Gastrocnemius medialis (tissue), 4 donors: ENCODE measurements at regions not wholly inside any gene's neighbourhood (a gene's known extent, or its start where the extent isn't known, plus 50 kb on each side); places are given as distances from the start of the nearest gene placed in this dataset.

ENCODE experiments used
- POLR2A ChIP-seq, 2 donors: fragments of 450-650 bp; IDR thresholded peaks; one replicate each; pipeline ENCODE4 v1.6.1; 2017; ENCODE audit warnings: antibody characterized with exemption in 2 of 2, mild to moderate bottlenecking in 2 of 2, moderate library complexity in 2 of 2
- TF ChIP-seq, protein P1 (sequence below), 5 experiments: fragments of 450-650 bp in 3 of 5; fragments of 200-600 bp in 2 of 5; sonication (generic) in 2 of 5; IDR thresholded peaks in 4 of 5; conservative IDR thresholded peaks in 1 of 5; 1 replicate in 4 of 5; 2 replicates in 1 of 5; pipeline ENCODE4 v1.5.1; 2016 to 2019; ENCODE audit warnings: antibody characterized with exemption in 5 of 5, mild to moderate bottlenecking in 3 of 5, moderate library complexity in 3 of 5

GRCh38 chr22:49305214-49305965 lies 522.3 kb downstream of the BRD1 start:
- no peak for TF ChIP-seq POLR2A (IDR thresholded peaks at IDR 0.05)
- TF ChIP-seq, protein P1, sequence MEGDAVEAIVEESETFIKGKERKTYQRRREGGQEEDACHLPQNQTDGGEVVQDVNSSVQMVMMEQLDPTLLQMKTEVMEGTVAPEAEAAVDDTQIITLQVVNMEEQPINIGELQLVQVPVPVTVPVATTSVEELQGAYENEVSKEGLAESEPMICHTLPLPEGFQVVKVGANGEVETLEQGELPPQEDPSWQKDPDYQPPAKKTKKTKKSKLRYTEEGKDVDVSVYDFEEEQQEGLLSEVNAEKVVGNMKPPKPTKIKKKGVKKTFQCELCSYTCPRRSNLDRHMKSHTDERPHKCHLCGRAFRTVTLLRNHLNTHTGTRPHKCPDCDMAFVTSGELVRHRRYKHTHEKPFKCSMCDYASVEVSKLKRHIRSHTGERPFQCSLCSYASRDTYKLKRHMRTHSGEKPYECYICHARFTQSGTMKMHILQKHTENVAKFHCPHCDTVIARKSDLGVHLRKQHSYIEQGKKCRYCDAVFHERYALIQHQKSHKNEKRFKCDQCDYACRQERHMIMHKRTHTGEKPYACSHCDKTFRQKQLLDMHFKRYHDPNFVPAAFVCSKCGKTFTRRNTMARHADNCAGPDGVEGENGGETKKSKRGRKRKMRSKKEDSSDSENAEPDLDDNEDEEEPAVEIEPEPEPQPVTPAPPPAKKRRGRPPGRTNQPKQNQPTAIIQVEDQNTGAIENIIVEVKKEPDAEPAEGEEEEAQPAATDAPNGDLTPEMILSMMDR (IDR thresholded peaks at IDR 0.05 in 4 of 5, conservative IDR thresholded peaks at IDR 0.05 in 1 of 5): peak; percentile 14 to 72 (median 62)
